WTC11 (cell line): ENCODE measurements at regions not wholly inside any gene's neighbourhood (a gene's known extent, or its start where the extent isn't known, plus 50 kb on each side); places are given as distances from the start of the nearest gene placed in this dataset.

Source experiments
- ATAC-seq: fragments of 200-7000 bp; cut with Tn5 transposase; 2 replicates; pipeline ENCODE4 v1.10.0; 2021; ENCODE audit warnings: mild to moderate bottlenecking, moderate library complexity
- CTCF ChIA-PET: fragments of 300-600 bp; sonication (Branson Sonifier 250); formaldehyde crosslinking; loops from one replicate; lab custom pipeline; 2021; ENCODE audit warnings: antibody characterized with exemption; lab: Charles Lee
- POLR2A ChIA-PET: fragments of 350-600 bp; sonication (Branson Sonifier 250); formaldehyde crosslinking; loops from one replicate; lab custom pipeline; 2021; ENCODE audit warnings: antibody characterized with exemption; lab: Charles Lee
- DNase-seq: peaks from one replicate; pipeline ENCODE4 v3.0.0; 2021; ENCODE audit warnings: low spot score
- H3K27ac Mint-ChIP-seq: 2 replicates; pipeline ENCODE4 v1.8.0; 2021; ENCODE audit warnings: mixed read lengths
- H3K27me3 Mint-ChIP-seq: 2 replicates; pipeline ENCODE4 v1.8.0; 2021; ENCODE audit warnings: low read depth, mild to moderate bottlenecking, moderate library complexity, mixed read lengths
- H3K36me3 Mint-ChIP-seq: 2 replicates; pipeline ENCODE4 v1.8.0; 2021; ENCODE audit warnings: mixed read lengths
- H3K4me1 Mint-ChIP-seq: 2 replicates; pipeline ENCODE4 v1.8.0; 2022; ENCODE audit warnings: mixed read lengths
- H3K4me3 Mint-ChIP-seq: 2 replicates; pipeline ENCODE4 v1.8.0; 2021; ENCODE audit warnings: mild to moderate bottlenecking, moderate library complexity, mixed read lengths
- H3K9me3 Mint-ChIP-seq: 2 replicates; pipeline ENCODE4 v1.8.0; 2021; ENCODE audit warnings: mixed read lengths
- ESRRA ChIP-seq: sonication (generic); formaldehyde crosslinking; IDR thresholded peaks from 2 replicates; pipeline ENCODE4 v1.8.1; 2022; ENCODE audit warnings: mild to moderate bottlenecking, missing genetic modification reagents, borderline replicate concordance
- ETV6 ChIP-seq: sonication (generic); formaldehyde crosslinking; IDR thresholded peaks from 2 replicates; pipeline ENCODE4 v1.8.1; 2022; ENCODE audit warnings: mild to moderate bottlenecking, missing genetic modification reagents
- GABPB1 ChIP-seq: sonication (generic); formaldehyde crosslinking; IDR thresholded peaks from 2 replicates; pipeline ENCODE4 v1.8.1; 2023; ENCODE audit warnings: mild to moderate bottlenecking, missing genetic modification reagents
- NR1H2 ChIP-seq: sonication (generic); formaldehyde crosslinking; IDR thresholded peaks from 2 replicates; pipeline ENCODE4 v1.9.0; 2021; ENCODE audit warnings: mild to moderate bottlenecking, moderate library complexity, missing genetic modification reagents
- PRRX2 ChIP-seq: fragments of 250-450 bp; sonication (Bioruptor Pico); IDR thresholded peaks from 2 replicates; pipeline ENCODE4 v1.8.0; 2021; ENCODE audit warnings: mild to moderate bottlenecking
- RORB ChIP-seq: fragments of 250-450 bp; sonication (Bioruptor Pico); IDR thresholded peaks from 2 replicates; pipeline ENCODE4 v1.9.0; 2021; ENCODE audit warnings: mild to moderate bottlenecking
- ZNF232 ChIP-seq: sonication (generic); formaldehyde crosslinking; IDR thresholded peaks from 2 replicates; pipeline ENCODE4 v1.8.0; 2022; ENCODE audit warnings: mild to moderate bottlenecking, missing genetic modification reagents
- ZNF423 ChIP-seq: fragments of 250-450 bp; sonication (Bioruptor Pico); IDR thresholded peaks from 2 replicates; pipeline ENCODE4 v2.1.2; 2022; ENCODE audit warnings: mild to moderate bottlenecking, moderate library complexity
- TF ChIP-seq, protein P1 (sequence below): sonication (generic); formaldehyde crosslinking; IDR thresholded peaks from 2 replicates; pipeline ENCODE4 v1.8.1; 2022; ENCODE audit warnings: mild to moderate bottlenecking, moderate library complexity, missing genetic modification reagents
- TF ChIP-seq, protein P2 (sequence below): sonication (generic); formaldehyde crosslinking; IDR thresholded peaks from 2 replicates; pipeline ENCODE4 v1.8.0; 2022; ENCODE audit warnings: mild to moderate bottlenecking, missing genetic modification reagents
- TF ChIP-seq, protein P3 (sequence below): sonication (generic); formaldehyde crosslinking; IDR thresholded peaks from 2 replicates; pipeline ENCODE4 v1.8.0; 2022; ENCODE audit warnings: mild to moderate bottlenecking, missing genetic modification reagents
- TF ChIP-seq, protein P4 (sequence below): fragments of 200-600 bp; IDR thresholded peaks from 2 replicates; pipeline ENCODE4 v1.8.0; 2022; ENCODE audit warnings: antibody characterized with exemption
- TF ChIP-seq, protein P5 (sequence below): fragments of 250-450 bp; sonication (Bioruptor Pico); IDR thresholded peaks from 2 replicates; pipeline ENCODE4 v1.9.0; 2021; ENCODE audit warnings: mild to moderate bottlenecking
- TF ChIP-seq, protein P6 (sequence below): sonication (generic); formaldehyde crosslinking; IDR thresholded peaks from 2 replicates; pipeline ENCODE4 v1.8.1; 2022; ENCODE audit warnings: missing genetic modification reagents, borderline replicate concordance
- TF ChIP-seq, protein P7 (sequence below): sonication (generic); formaldehyde crosslinking; IDR thresholded peaks from 2 replicates; pipeline ENCODE4 v1.8.1; 2022; ENCODE audit warnings: low read depth, missing genetic modification reagents, borderline replicate concordance
- TF ChIP-seq, protein P8 (sequence below): sonication (generic); formaldehyde crosslinking; IDR thresholded peaks from 2 replicates; pipeline ENCODE4 v1.8.0; 2023; ENCODE audit warnings: missing genetic modification reagents, mild to moderate bottlenecking, borderline replicate concordance
- TF ChIP-seq, protein P9 (sequence below): sonication (generic); formaldehyde crosslinking; IDR thresholded peaks from 2 replicates; pipeline ENCODE4 v1.8.0; 2022; ENCODE audit warnings: mild to moderate bottlenecking, missing genetic modification reagents

DNA sequence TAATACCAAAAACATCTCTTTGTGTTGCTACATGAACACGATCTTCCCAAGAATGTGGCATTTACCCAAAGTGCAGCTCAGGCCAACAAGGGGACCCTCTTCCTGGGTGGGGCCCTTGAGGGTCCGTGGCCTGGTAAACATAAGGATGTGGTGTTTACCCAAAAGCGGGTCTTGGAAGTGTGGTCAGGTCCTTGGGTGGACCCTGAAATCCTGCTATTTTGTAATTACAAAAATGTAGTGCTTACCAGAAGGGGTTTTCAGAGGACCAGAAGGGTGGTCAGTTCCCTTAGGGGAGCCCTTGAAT is 87.8 kb upstream of the PRDM11 start:
- no peak for DNase-seq
- no peak overlapping the region for H3K4me3 Mint-ChIP-seq
- TF ChIP-seq, protein P1, sequence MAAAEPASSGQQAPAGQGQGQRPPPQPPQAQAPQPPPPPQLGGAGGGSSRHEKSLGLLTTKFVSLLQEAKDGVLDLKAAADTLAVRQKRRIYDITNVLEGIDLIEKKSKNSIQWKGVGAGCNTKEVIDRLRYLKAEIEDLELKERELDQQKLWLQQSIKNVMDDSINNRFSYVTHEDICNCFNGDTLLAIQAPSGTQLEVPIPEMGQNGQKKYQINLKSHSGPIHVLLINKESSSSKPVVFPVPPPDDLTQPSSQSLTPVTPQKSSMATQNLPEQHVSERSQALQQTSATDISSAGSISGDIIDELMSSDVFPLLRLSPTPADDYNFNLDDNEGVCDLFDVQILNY (CRISPR knock-in tag) = no peak
- TF ChIP-seq, protein P2, sequence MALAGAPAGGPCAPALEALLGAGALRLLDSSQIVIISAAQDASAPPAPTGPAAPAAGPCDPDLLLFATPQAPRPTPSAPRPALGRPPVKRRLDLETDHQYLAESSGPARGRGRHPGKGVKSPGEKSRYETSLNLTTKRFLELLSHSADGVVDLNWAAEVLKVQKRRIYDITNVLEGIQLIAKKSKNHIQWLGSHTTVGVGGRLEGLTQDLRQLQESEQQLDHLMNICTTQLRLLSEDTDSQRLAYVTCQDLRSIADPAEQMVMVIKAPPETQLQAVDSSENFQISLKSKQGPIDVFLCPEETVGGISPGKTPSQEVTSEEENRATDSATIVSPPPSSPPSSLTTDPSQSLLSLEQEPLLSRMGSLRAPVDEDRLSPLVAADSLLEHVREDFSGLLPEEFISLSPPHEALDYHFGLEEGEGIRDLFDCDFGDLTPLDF (CRISPR knock-in tag) = no peak
- TF ChIP-seq GABPB1 (CRISPR knock-in tag) = no peak
- TF ChIP-seq PRRX2 (CRISPR knock-in tag) = no peak
- TF ChIP-seq, protein P3, sequence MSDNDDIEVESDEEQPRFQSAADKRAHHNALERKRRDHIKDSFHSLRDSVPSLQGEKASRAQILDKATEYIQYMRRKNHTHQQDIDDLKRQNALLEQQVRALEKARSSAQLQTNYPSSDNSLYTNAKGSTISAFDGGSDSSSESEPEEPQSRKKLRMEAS (CRISPR knock-in tag) = no peak
- TF ChIP-seq, protein P4, sequence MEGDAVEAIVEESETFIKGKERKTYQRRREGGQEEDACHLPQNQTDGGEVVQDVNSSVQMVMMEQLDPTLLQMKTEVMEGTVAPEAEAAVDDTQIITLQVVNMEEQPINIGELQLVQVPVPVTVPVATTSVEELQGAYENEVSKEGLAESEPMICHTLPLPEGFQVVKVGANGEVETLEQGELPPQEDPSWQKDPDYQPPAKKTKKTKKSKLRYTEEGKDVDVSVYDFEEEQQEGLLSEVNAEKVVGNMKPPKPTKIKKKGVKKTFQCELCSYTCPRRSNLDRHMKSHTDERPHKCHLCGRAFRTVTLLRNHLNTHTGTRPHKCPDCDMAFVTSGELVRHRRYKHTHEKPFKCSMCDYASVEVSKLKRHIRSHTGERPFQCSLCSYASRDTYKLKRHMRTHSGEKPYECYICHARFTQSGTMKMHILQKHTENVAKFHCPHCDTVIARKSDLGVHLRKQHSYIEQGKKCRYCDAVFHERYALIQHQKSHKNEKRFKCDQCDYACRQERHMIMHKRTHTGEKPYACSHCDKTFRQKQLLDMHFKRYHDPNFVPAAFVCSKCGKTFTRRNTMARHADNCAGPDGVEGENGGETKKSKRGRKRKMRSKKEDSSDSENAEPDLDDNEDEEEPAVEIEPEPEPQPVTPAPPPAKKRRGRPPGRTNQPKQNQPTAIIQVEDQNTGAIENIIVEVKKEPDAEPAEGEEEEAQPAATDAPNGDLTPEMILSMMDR = no peak
- TF ChIP-seq, protein P5, sequence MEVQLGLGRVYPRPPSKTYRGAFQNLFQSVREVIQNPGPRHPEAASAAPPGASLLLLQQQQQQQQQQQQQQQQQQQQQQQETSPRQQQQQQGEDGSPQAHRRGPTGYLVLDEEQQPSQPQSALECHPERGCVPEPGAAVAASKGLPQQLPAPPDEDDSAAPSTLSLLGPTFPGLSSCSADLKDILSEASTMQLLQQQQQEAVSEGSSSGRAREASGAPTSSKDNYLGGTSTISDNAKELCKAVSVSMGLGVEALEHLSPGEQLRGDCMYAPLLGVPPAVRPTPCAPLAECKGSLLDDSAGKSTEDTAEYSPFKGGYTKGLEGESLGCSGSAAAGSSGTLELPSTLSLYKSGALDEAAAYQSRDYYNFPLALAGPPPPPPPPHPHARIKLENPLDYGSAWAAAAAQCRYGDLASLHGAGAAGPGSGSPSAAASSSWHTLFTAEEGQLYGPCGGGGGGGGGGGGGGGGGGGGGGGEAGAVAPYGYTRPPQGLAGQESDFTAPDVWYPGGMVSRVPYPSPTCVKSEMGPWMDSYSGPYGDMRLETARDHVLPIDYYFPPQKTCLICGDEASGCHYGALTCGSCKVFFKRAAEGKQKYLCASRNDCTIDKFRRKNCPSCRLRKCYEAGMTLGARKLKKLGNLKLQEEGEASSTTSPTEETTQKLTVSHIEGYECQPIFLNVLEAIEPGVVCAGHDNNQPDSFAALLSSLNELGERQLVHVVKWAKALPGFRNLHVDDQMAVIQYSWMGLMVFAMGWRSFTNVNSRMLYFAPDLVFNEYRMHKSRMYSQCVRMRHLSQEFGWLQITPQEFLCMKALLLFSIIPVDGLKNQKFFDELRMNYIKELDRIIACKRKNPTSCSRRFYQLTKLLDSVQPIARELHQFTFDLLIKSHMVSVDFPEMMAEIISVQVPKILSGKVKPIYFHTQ (CRISPR knock-in tag) = no peak
- TF ChIP-seq, protein P6, sequence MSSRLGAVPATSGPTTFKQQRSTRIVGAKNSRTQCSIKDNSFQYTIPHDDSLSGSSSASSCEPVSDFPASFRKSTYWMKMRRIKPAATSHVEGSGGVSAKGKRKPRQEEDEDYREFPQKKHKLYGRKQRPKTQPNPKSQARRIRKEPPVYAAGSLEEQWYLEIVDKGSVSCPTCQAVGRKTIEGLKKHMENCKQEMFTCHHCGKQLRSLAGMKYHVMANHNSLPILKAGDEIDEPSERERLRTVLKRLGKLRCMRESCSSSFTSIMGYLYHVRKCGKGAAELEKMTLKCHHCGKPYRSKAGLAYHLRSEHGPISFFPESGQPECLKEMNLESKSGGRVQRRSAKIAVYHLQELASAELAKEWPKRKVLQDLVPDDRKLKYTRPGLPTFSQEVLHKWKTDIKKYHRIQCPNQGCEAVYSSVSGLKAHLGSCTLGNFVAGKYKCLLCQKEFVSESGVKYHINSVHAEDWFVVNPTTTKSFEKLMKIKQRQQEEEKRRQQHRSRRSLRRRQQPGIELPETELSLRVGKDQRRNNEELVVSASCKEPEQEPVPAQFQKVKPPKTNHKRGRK (CRISPR knock-in tag) = no peak
- TF ChIP-seq ZNF423 (CRISPR knock-in tag) = no peak
- TF ChIP-seq NR1H2 (CRISPR knock-in tag) = no peak
- TF ChIP-seq, protein P7, sequence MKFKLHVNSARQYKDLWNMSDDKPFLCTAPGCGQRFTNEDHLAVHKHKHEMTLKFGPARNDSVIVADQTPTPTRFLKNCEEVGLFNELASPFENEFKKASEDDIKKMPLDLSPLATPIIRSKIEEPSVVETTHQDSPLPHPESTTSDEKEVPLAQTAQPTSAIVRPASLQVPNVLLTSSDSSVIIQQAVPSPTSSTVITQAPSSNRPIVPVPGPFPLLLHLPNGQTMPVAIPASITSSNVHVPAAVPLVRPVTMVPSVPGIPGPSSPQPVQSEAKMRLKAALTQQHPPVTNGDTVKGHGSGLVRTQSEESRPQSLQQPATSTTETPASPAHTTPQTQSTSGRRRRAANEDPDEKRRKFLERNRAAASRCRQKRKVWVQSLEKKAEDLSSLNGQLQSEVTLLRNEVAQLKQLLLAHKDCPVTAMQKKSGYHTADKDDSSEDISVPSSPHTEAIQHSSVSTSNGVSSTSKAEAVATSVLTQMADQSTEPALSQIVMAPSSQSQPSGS (CRISPR knock-in tag) = no peak
- TF ChIP-seq, protein P8, sequence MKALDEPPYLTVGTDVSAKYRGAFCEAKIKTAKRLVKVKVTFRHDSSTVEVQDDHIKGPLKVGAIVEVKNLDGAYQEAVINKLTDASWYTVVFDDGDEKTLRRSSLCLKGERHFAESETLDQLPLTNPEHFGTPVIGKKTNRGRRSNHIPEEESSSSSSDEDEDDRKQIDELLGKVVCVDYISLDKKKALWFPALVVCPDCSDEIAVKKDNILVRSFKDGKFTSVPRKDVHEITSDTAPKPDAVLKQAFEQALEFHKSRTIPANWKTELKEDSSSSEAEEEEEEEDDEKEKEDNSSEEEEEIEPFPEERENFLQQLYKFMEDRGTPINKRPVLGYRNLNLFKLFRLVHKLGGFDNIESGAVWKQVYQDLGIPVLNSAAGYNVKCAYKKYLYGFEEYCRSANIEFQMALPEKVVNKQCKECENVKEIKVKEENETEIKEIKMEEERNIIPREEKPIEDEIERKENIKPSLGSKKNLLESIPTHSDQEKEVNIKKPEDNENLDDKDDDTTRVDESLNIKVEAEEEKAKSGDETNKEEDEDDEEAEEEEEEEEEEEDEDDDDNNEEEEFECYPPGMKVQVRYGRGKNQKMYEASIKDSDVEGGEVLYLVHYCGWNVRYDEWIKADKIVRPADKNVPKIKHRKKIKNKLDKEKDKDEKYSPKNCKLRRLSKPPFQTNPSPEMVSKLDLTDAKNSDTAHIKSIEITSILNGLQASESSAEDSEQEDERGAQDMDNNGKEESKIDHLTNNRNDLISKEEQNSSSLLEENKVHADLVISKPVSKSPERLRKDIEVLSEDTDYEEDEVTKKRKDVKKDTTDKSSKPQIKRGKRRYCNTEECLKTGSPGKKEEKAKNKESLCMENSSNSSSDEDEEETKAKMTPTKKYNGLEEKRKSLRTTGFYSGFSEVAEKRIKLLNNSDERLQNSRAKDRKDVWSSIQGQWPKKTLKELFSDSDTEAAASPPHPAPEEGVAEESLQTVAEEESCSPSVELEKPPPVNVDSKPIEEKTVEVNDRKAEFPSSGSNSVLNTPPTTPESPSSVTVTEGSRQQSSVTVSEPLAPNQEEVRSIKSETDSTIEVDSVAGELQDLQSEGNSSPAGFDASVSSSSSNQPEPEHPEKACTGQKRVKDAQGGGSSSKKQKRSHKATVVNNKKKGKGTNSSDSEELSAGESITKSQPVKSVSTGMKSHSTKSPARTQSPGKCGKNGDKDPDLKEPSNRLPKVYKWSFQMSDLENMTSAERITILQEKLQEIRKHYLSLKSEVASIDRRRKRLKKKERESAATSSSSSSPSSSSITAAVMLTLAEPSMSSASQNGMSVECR (CRISPR knock-in tag) = no peak
- TF ChIP-seq, protein P9, sequence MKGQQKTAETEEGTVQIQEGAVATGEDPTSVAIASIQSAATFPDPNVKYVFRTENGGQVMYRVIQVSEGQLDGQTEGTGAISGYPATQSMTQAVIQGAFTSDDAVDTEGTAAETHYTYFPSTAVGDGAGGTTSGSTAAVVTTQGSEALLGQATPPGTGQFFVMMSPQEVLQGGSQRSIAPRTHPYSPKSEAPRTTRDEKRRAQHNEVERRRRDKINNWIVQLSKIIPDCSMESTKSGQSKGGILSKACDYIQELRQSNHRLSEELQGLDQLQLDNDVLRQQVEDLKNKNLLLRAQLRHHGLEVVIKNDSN (CRISPR knock-in tag) = no peak
- TF ChIP-seq ESRRA (CRISPR knock-in tag) = no peak
- no peak for TF ChIP-seq RORB
- no peak for TF ChIP-seq ETV6 (CRISPR knock-in tag)
- TF ChIP-seq ZNF232 (CRISPR knock-in tag) = no peak
- TF ChIP-seq, all 79 proteins: peak for 0
- Mint-ChIP-seq H3K9me3 (peaks cover 6% of the 10 kb centered on the region), H3K27me3 (no peaks in the 10 kb centered on the region), H3K36me3 (peaks cover 2% of the 10 kb centered on the region), H3K4me1 (peaks cover 28% of the 10 kb centered on the region), H3K27ac (no peak overlapping the region)
- no peak for ATAC-seq
- CTCF ChIA-PET = no interaction called here
- POLR2A ChIA-PET = no interaction called here
